Endothelial cell of umbilical vein (primary cell): ENCODE measurements at regions not wholly inside any gene's neighbourhood (a gene's known extent, or its start where the extent isn't known, plus 50 kb on each side); places are given as distances from the start of the nearest gene placed in this dataset.

Experiments used
- BruUV-seq: library from RNA; stranded (reverse); fragments of 400-500 nt; replicated peaks from 2 replicates; lab custom pipeline; 2021; lab: Mats Ljungman, UMichigan
- CTCF ChIA-PET: fragments of 300-600, 350-600 bp; sonication (Branson Sonifier 250); formaldehyde crosslinking; loops from one replicate; lab custom pipeline; 2021; ENCODE audit warnings: antibody characterized with exemption, inconsistent platforms; lab: Charles Lee
- POLR2A ChIA-PET: fragments of 300-600, 350-600 bp; sonication (Branson Sonifier 250); formaldehyde crosslinking; loops from one replicate; lab custom pipeline; 2021; ENCODE audit warnings: antibody characterized with exemption, inconsistent platforms; lab: Charles Lee
- DNase-seq: peaks from one replicate; pipeline ENCODE4 v3.0.0-alpha.2; 2011; ENCODE audit warnings: low read depth, low spot score
- FAIRE-seq: peaks from 2 replicates; lab custom pipeline; 2011; peaks lifted over from hg19 to GRCh38; lab: Jason Lieb, UNC
- H2AFZ ChIP-seq: 2 replicates; pipeline ENCODE4 v1.6.0; 2012; ENCODE audit warnings: low read depth, low read length, control low read depth, inconsistent platforms
- H3K27ac ChIP-seq: 2 replicates; pipeline ENCODE4 v1.5.1; 2011; ENCODE audit warnings: low read depth, mild to moderate bottlenecking, control low read depth, low read length, moderate library complexity; ENCODE audit not compliant: insufficient read depth
- H3K27me3 ChIP-seq, 2 experiments: 2 replicates each; pipeline versions ENCODE4 v1.6.0 to v1.6.1; 2011; ENCODE audit warnings: low read length in 2 of 2, mixed read lengths in 1 of 2; ENCODE audit not compliant: control insufficient read depth in 2 of 2, insufficient read depth in 2 of 2
- H3K36me3 ChIP-seq, 2 experiments: 2 replicates in 1 of 2; 3 replicates in 1 of 2; pipeline ENCODE4 v1.5.1; 2011; ENCODE audit warnings: low read length in 2 of 2, mild to moderate bottlenecking in 1 of 2, moderate library complexity in 1 of 2; ENCODE audit not compliant: control insufficient read depth in 2 of 2, insufficient read depth in 2 of 2; ENCODE audit errors: extremely low read depth in 1 of 2
- H3K4me1 ChIP-seq: 3 replicates; pipeline ENCODE4 v1.5.1; 2011; ENCODE audit warnings: mild to moderate bottlenecking, low read length; ENCODE audit not compliant: control insufficient read depth, insufficient read depth; ENCODE audit errors: extremely low read depth
- H3K4me2 ChIP-seq: 2 replicates; pipeline ENCODE4 v1.6.1; 2011; ENCODE audit warnings: low read length, control low read depth, mixed read lengths; ENCODE audit not compliant: insufficient read depth
- H3K4me3 ChIP-seq, 3 experiments: fragments of 200-600 bp in 1 of 3; sonication (generic), shearing (Covaris generic) in 1 of 3; replicated peaks in 1 of 3; 2 replicates each; pipeline ENCODE4 v1.5.1; 2011 to 2016; ENCODE audit warnings: control low read depth in 3 of 3, low read length in 3 of 3, mild to moderate bottlenecking in 2 of 3, inconsistent platforms in 1 of 3, low read depth in 1 of 3, moderate library complexity in 1 of 3; ENCODE audit not compliant: insufficient read depth in 1 of 3
- H3K79me2 ChIP-seq: 2 replicates; pipeline ENCODE4 v1.6.0; 2012; ENCODE audit warnings: low read length, inconsistent platforms; ENCODE audit not compliant: control insufficient read depth, insufficient read depth
- H3K9ac ChIP-seq: replicated peaks from 2 replicates; pipeline ENCODE3; 2011; ENCODE audit warnings: low read length, control low read depth; ENCODE audit not compliant: insufficient read depth; ENCODE audit errors: extremely low read depth
- H3K9me1 ChIP-seq: replicated peaks from 3 replicates; pipeline ENCODE4 v1.6.0; 2011; ENCODE audit warnings: mild to moderate bottlenecking, low read length; ENCODE audit not compliant: control insufficient read depth, insufficient read depth; ENCODE audit errors: extremely low read depth
- H3K9me3 ChIP-seq: replicated peaks from 2 replicates; pipeline ENCODE4 v1.5.1; 2012; ENCODE audit warnings: low read length, inconsistent platforms; ENCODE audit not compliant: control insufficient read depth, insufficient read depth
- H4K20me1 ChIP-seq: replicated peaks from 2 replicates; pipeline ENCODE3; 2011; ENCODE audit warnings: mild to moderate bottlenecking, low read length; ENCODE audit not compliant: control insufficient read depth, insufficient read depth; ENCODE audit errors: extremely low read depth
- CTCF ChIP-seq, 2 donors: IDR thresholded peaks; 1 replicate in 1 of 2; 2 replicates in 1 of 2; pipeline ENCODE4 v1.5.1; 2011; ENCODE audit warnings: low read length in 2 of 2, mild to moderate bottlenecking in 2 of 2, moderate library complexity in 2 of 2, control low read depth in 1 of 2, inconsistent platforms in 1 of 2, low read depth in 1 of 2; ENCODE audit not compliant: insufficient read depth in 1 of 2; ENCODE audit errors: extremely low read depth in 1 of 2
- EZH2 ChIP-seq: IDR thresholded peaks from 2 replicates; pipeline ENCODE4 v1.6.1; 2012; ENCODE audit warnings: borderline replicate concordance, low read depth, mild to moderate bottlenecking, moderate library complexity, low read length, inconsistent platforms; ENCODE audit not compliant: severe bottlenecking
- GATA2 ChIP-seq: IDR thresholded peaks from 2 replicates; pipeline ENCODE4 v1.7.0; 2011; ENCODE audit warnings: low read depth, mild to moderate bottlenecking, moderate library complexity, mixed read lengths, low read length; ENCODE audit not compliant: insufficient read length, insufficient read depth
- JUN ChIP-seq: IDR thresholded peaks from 2 replicates; pipeline ENCODE4 v1.6.1; 2011; ENCODE audit warnings: borderline replicate concordance, low read depth; ENCODE audit not compliant: insufficient read length, insufficient read depth
- MYC ChIP-seq: IDR thresholded peaks from one replicate; pipeline ENCODE4 v1.6.1; 2011; ENCODE audit warnings: mild to moderate bottlenecking, low read depth, low read length
- POLR2A ChIP-seq: IDR thresholded peaks from 2 replicates; pipeline ENCODE4 v1.6.1; 2012; ENCODE audit warnings: low read depth, mild to moderate bottlenecking, control low read depth, low read length
- POLR2AphosphoS5 ChIP-seq: IDR thresholded peaks from 2 replicates; pipeline ENCODE4 v1.6.1; 2012; ENCODE audit warnings: low read depth, mild to moderate bottlenecking, control low read depth, low read length, moderate library complexity; ENCODE audit not compliant: insufficient read depth
- dilution Hi-C: fragments of 300-500 bp; cut with MboI; formaldehyde crosslinking; loops from one replicate; pipeline ENCODE4 v1.15.0; 2019; ENCODE audit warnings: low sequenced_read_pairs; ENCODE audit not compliant: extremely low pct_ligation_motif_present
- intact Hi-C: fragments of 100-400 bp; cut with micrococcal nuclease; formaldehyde crosslinking; loops from one replicate; pipeline ENCODE4 v1.10.0; 2022

GRCh38 chr1:71223641-71224340 lies 143.0 kb upstream of the ZRANB2 start:
- H3K27me3 ChIP-seq: peaks cover 0 to 3% of the 10 kb centered on the region in 2 experiments
- no TSS peak for BruUV-seq
- H3K9ac ChIP-seq: no peak overlapping the region
- no peak overlapping the region for H3K27ac ChIP-seq
- H3K4me2 ChIP-seq: no peak overlapping the region
- no peak overlapping the region for H2AFZ ChIP-seq
- H3K36me3 ChIP-seq: no peaks in the 10 kb centered on the region
- intact Hi-C loops (no loop called here), dilution Hi-C loops (no loop called here)
- no peak overlapping the region for H3K4me3 ChIP-seq
- DNase-seq: no peak
- TF ChIP-seq JUN: no peak
- TF ChIP-seq POLR2A: no peak
- TF ChIP-seq CTCF (IDR thresholded peaks at IDR 0.05; ENCODE audit: extremely low read depth in 1 of 2, insufficient read depth in 1 of 2, low read depth in 1 of 2, low read length in 2 of 2): no peak
- TF ChIP-seq GATA2: no peak
- no peak for TF ChIP-seq MYC
- no peaks in the 10 kb centered on the region for H3K9me1 ChIP-seq
- ChIA-PET POLR2A (no interaction called here), CTCF (no interaction called here)
- H3K4me1 ChIP-seq: no peaks in the 10 kb centered on the region
- H3K9me3 ChIP-seq: no peaks in the 10 kb centered on the region
- no peaks in the 10 kb centered on the region for H3K79me2 ChIP-seq
- no peak for FAIRE-seq
- H4K20me1 ChIP-seq: no peaks in the 10 kb centered on the region

- H3K9me3 ChIP-seq: no peaks in the 10 kb centered on the region
- intact Hi-C loops (no loop called here), dilution Hi-C loops (no loop called here)
- H2AFZ ChIP-seq: no peak overlapping the region
- H4K20me1 ChIP-seq: no peaks in the 10 kb centered on the region
- ChIA-PET POLR2A (no interaction called here), CTCF (no interaction called here)
- DNase-seq (no peak), FAIRE-seq (no peak)
- no peak overlapping the region for H3K9ac ChIP-seq
- TF ChIP-seq MYC (no peak), GATA2 (no peak), EZH2 (no peak), POLR2AphosphoS5 (no peak)
- no TSS peak for BruUV-seq
- H3K4me1 ChIP-seq: no peaks in the 10 kb centered on the region
- H3K79me2 ChIP-seq: no peaks in the 10 kb centered on the region
- no peaks in the 10 kb centered on the region for H3K9me1 ChIP-seq
- H3K27ac ChIP-seq: no peak overlapping the region
- no peaks in the 10 kb centered on the region for H3K36me3 ChIP-seq
- H3K4me3 ChIP-seq: no peak overlapping the region
- no peaks in the 10 kb centered on the region for H3K27me3 ChIP-seq
- H3K4me2 ChIP-seq: no peak overlapping the region
These were observed 141.8 kb upstream of the ZRANB2 start for GRCh38 chr1:71222668-71223067.
